Mononuclear cell (primary cell): ENCODE measurements at regions not wholly inside any gene's neighbourhood (a gene's known extent, or its start where the extent isn't known, plus 50 kb on each side); places are given as distances from the start of the nearest gene placed in this dataset.
"Not testable (repeated sequence)": the region's sequence is repeated elsewhere in the genome, so short reads cannot be mapped to it uniquely, and the experiment has no call there.

Source experiments
- H3K27me3 ChIP-seq: 2 replicates; pipeline ENCODE4 v1.6.0; 2011; ENCODE audit warnings: low read length, control low read depth; ENCODE audit not compliant: insufficient read depth
- H3K4me1 ChIP-seq: 2 replicates; pipeline ENCODE4 v1.5.1; 2011; ENCODE audit warnings: mild to moderate bottlenecking, low read length, control low read depth; ENCODE audit not compliant: insufficient read depth
- H3K4me3 ChIP-seq: 2 replicates; pipeline ENCODE4 v1.5.1; 2011; ENCODE audit warnings: mild to moderate bottlenecking, low read length, moderate library complexity
- H3K9me3 ChIP-seq: 2 replicates; pipeline ENCODE4 v1.5.1; 2011; ENCODE audit warnings: low read depth, mild to moderate bottlenecking, control low read depth, low read length

GRCh38 chr2:7694076-7694985, 777.1 kb downstream of the RNF144A start:
- H3K27me3 ChIP-seq: no peaks in the 10 kb centered on the region

GRCh38 chr2:7696556-7696955, 779.3 kb downstream of the RNF144A start:
- H3K27me3 ChIP-seq, H3K4me3 ChIP-seq, H3K4me1 ChIP-seq, H3K9me3 ChIP-seq: not testable (repeated sequence)

More at GRCh38 chr2:7694076-7694985, 777.1 kb downstream of the RNF144A start:
- Histone ChIP-seq H3K4me1 (peaks cover 7% of the 10 kb centered on the region), H3K9me3 (no peaks in the 10 kb centered on the region), H3K4me3 (no peak overlapping the region)

GRCh38 chr2:7697052-7697451, 779.8 kb downstream of the RNF144A start:
- Histone ChIP-seq H3K4me1 (peaks cover 7% of the 10 kb centered on the region), H3K27me3 (no peaks in the 10 kb centered on the region), H3K4me3 (no peak overlapping the region), H3K9me3 (no peaks in the 10 kb centered on the region)

GRCh38 chr2:7701791-7702190, 784.6 kb downstream of the RNF144A start:
- Histone ChIP-seq H3K4me3 (no peak overlapping the region), H3K9me3 (no peaks in the 10 kb centered on the region), H3K27me3 (no peaks in the 10 kb centered on the region), H3K4me1 (no peaks in the 10 kb centered on the region)

DNA sequence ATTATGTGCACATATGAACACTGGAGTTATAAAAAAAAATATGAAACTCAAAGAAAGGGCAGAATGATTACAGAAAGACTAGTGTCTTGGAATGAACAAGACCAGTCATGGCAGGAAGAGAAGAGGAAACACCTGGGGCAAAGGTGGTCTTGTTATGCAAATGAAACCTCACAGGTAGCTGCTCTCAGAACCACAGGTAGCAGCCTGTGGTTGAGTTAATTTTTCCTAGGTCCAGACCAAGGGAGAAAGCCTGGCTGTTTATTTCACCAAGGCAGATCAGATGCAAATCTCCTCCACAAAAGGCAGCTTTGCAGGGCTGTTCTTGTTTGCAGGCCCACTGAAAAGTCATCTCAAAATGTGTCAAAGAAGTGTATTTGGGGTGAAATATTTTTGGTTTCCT, 785.8 kb downstream of the RNF144A start:
- no peaks in the 10 kb centered on the region for H3K4me1 ChIP-seq
- H3K27me3 ChIP-seq: no peaks in the 10 kb centered on the region
- no peaks in the 10 kb centered on the region for H3K9me3 ChIP-seq
- no peak overlapping the region for H3K4me3 ChIP-seq

- H3K27me3 ChIP-seq: no peaks in the 10 kb centered on the region
- no peak overlapping the region for H3K4me3 ChIP-seq
- no peaks in the 10 kb centered on the region for H3K9me3 ChIP-seq
- H3K4me1 ChIP-seq: no peaks in the 10 kb centered on the region
Measured at GRCh38 chr2:7703543-7704144, 786.4 kb downstream of the RNF144A start.

- no peaks in the 10 kb centered on the region for H3K27me3 ChIP-seq
- no peak overlapping the region for H3K4me3 ChIP-seq
- no peaks in the 10 kb centered on the region for H3K4me1 ChIP-seq
- H3K9me3 ChIP-seq: no peaks in the 10 kb centered on the region
Measured at GRCh38 chr2:7704296-7704865, 787.2 kb downstream of the RNF144A start.

GRCh38 chr2:7706791-7707190, 789.6 kb downstream of the RNF144A start:
- Histone ChIP-seq H3K27me3 (no peaks in the 10 kb centered on the region), H3K9me3 (no peaks in the 10 kb centered on the region)

GRCh38 chr2:7707723-7708122, 790.5 kb downstream of the RNF144A start:
- no peaks in the 10 kb centered on the region for H3K9me3 ChIP-seq
- H3K27me3 ChIP-seq: no peaks in the 10 kb centered on the region
- no peaks in the 10 kb centered on the region for H3K4me1 ChIP-seq
- no peak overlapping the region for H3K4me3 ChIP-seq

More at GRCh38 chr2:7706791-7707190, 789.6 kb downstream of the RNF144A start:
- Histone ChIP-seq H3K4me1 (no peaks in the 10 kb centered on the region), H3K4me3 (no peak overlapping the region)

DNA sequence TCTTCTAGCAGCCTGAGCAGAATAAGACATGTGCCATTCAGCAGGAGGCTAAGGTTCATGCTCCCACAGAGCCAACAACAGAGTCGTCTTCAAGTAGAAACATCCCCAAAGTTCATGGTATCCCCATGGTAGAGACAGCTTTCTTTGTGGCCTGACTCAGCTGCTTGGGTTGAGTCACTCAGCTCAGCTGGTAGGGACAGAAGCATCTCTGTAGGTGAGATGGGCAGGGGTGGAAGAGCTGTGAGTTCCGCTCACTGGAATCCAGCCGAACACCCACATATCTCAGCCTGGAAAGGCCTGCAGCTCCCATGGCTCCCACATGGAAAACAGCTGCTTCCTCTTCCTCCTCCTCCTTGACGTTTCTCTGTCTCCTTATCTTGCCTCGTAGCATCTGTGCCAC, 792.7 kb downstream of the RNF144A start:
- Histone ChIP-seq H3K4me3 (no peak overlapping the region), H3K27me3 (peaks cover 2% of the 10 kb centered on the region), H3K4me1 (no peaks in the 10 kb centered on the region), H3K9me3 (no peaks in the 10 kb centered on the region)

GRCh38 chr2:7711167-7711566, 794.0 kb downstream of the RNF144A start:
- H3K4me1 ChIP-seq: no peaks in the 10 kb centered on the region

DNA sequence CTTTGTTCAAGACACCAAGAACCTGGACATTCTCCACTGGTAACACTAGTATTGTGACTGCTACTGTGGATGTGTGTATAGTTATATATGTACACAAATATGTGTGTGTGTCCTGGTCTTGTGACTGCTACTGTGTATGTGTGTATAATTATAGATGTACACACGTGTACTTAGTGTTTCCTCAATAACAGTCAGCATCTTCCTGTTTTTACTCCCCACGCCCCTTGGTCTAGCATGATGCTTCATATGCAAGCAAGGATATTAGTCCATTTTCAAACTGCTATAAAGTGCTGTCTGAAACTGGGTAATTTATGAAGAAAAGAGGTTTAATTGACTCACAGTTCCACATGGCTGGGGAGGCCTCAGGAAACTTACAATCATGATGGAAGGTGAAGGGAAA, 802.7 kb downstream of the RNF144A start:
- Histone ChIP-seq H3K4me3 (no peak overlapping the region), H3K27me3 (no peaks in the 10 kb centered on the region), H3K4me1 (no peaks in the 10 kb centered on the region), H3K9me3 (no peaks in the 10 kb centered on the region)

More at GRCh38 chr2:7711167-7711566, 794.0 kb downstream of the RNF144A start:
- no peaks in the 10 kb centered on the region for H3K9me3 ChIP-seq
- no peak overlapping the region for H3K4me3 ChIP-seq
- H3K27me3 ChIP-seq: peaks cover 2% of the 10 kb centered on the region

- H3K27me3 ChIP-seq: no peaks in the 10 kb centered on the region
Measured at GRCh38 chr2:7721413-7721995, 804.3 kb downstream of the RNF144A start.

DNA sequence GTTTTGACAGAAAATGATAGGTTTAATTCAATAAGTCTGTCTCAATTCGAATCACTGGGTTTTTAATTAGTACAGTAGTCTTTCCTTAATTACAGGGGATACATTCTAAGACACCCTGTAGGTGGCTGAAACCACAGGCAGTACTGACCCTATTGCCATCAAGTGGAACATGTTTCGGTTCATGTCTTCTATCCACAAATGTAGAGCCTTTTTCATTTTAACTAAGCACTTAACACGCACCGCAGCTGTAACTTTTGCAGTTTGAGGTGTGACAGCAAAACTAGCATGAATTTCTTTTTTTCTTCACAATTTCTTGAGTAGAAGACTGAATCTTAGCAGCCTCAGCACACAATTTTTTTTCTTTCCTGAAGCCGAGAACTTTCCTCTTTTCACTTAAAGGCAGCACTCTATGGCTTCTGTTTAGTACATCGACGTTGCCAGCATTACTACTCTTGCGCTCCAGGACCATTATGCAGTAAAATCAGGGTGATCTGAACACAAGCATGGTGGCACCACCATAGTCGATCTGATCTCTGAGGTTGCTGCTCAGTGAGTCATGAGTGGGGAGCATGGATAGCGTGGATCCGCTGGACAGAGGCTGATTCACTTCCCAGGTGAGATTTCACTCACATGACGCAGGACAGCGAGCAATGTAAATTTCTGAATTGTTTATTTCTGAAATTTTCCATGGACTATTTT, 805.1 kb downstream of the RNF144A start:
- Histone ChIP-seq H3K27me3 (no peaks in the 10 kb centered on the region), H3K4me1 (peaks cover 8% of the 10 kb centered on the region), H3K4me3 (no peak overlapping the region), H3K9me3 (no peaks in the 10 kb centered on the region)

More at GRCh38 chr2:7721413-7721995, 804.3 kb downstream of the RNF144A start:
- no peak overlapping the region for H3K4me3 ChIP-seq
- peaks cover 8% of the 10 kb centered on the region for H3K4me1 ChIP-seq
- H3K9me3 ChIP-seq: no peaks in the 10 kb centered on the region
